H1 (cell line): ENCODE measurements at regions not wholly inside any gene's neighbourhood (a gene's known extent, or its start where the extent isn't known, plus 50 kb on each side); places are given as distances from the start of the nearest gene placed in this dataset.

Experiments
- CBX5 ChIP-seq: fragments of 300-800, 300-1000 bp; sonication (generic); IDR thresholded peaks from 2 replicates; pipeline ENCODE4 v1.7.1; 2016; ENCODE audit warnings: antibody characterized with exemption, low read length, low read depth
- CBX8 ChIP-seq: fragments of 300-800, 300-1000 bp; sonication (generic); IDR thresholded peaks from 2 replicates; pipeline ENCODE4 v1.7.1; 2016; ENCODE audit warnings: low read depth, low read length, borderline replicate concordance
- CEBPB ChIP-seq: IDR thresholded peaks from 2 replicates; pipeline ENCODE4 v1.6.1; 2012; ENCODE audit warnings: low read depth, low read length
- CHD2 ChIP-seq: IDR thresholded peaks from 2 replicates; pipeline ENCODE4 v1.6.1; 2012; ENCODE audit warnings: low read length, improper control_type of control experiment
- EZH2 ChIP-seq: fragments of 200-600 bp; sonication (generic); IDR thresholded peaks from 2 replicates; pipeline ENCODE4 v1.7.1; 2012; ENCODE audit warnings: low read depth, mild to moderate bottlenecking, moderate library complexity, low read length, inconsistent platforms; ENCODE audit not compliant: severe bottlenecking
- GABPA ChIP-seq: IDR thresholded peaks from 2 replicates; pipeline ENCODE4 v1.6.1; 2011; ENCODE audit warnings: mild to moderate bottlenecking, low read length, moderate library complexity, borderline replicate concordance; ENCODE audit not compliant: insufficient read depth
- KDM1A ChIP-seq: fragments of 200-600, 300-600 bp; sonication (generic); IDR thresholded peaks from 2 replicates; pipeline ENCODE4 v1.7.1; 2016; ENCODE audit warnings: mild to moderate bottlenecking, low read length, borderline replicate concordance
- POLR2A ChIP-seq, 2 experiments: IDR thresholded peaks; 1 replicate in 1 of 2; 2 replicates in 1 of 2; pipeline ENCODE4 v1.6.1; 2011; ENCODE audit warnings: low read depth in 2 of 2, low read length in 2 of 2, mild to moderate bottlenecking in 2 of 2; ENCODE audit errors: control extremely low read depth in 1 of 2
- RBBP5 ChIP-seq: IDR thresholded peaks from 2 replicates; pipeline ENCODE4 v1.7.1; 2012; ENCODE audit warnings: low read depth, mild to moderate bottlenecking, inconsistent platforms, low read length, moderate library complexity, borderline replicate concordance
- RFX5 ChIP-seq: IDR thresholded peaks from 2 replicates; pipeline ENCODE4 v1.6.1; 2011; ENCODE audit warnings: low read depth, low read length, improper control_type of control experiment, borderline replicate concordance
- TAF1 ChIP-seq: IDR thresholded peaks from 2 replicates; pipeline ENCODE4 v1.6.1; 2011; ENCODE audit warnings: mild to moderate bottlenecking, low read depth, low read length
- TCF12 ChIP-seq: IDR thresholded peaks from 2 replicates; pipeline ENCODE4 v1.6.1; 2011; ENCODE audit warnings: low read depth, mild to moderate bottlenecking, low read length
- YY1 ChIP-seq: IDR thresholded peaks from 2 replicates; pipeline ENCODE4 v1.6.1; 2011; ENCODE audit warnings: low read depth, mild to moderate bottlenecking, low read length
- TF ChIP-seq, protein P1 (sequence below), 3 experiments: IDR thresholded peaks; 1 replicate in 2 of 3; 2 replicates in 1 of 3; pipeline versions ENCODE4 v1.5.1 to v1.6.1; 2011; ENCODE audit warnings: low read length in 3 of 3, mild to moderate bottlenecking in 3 of 3, inconsistent platforms in 2 of 3, low read depth in 1 of 3, moderate library complexity in 1 of 3; ENCODE audit not compliant: insufficient read depth in 1 of 3; ENCODE audit errors: control extremely low read depth in 1 of 3

DNA sequence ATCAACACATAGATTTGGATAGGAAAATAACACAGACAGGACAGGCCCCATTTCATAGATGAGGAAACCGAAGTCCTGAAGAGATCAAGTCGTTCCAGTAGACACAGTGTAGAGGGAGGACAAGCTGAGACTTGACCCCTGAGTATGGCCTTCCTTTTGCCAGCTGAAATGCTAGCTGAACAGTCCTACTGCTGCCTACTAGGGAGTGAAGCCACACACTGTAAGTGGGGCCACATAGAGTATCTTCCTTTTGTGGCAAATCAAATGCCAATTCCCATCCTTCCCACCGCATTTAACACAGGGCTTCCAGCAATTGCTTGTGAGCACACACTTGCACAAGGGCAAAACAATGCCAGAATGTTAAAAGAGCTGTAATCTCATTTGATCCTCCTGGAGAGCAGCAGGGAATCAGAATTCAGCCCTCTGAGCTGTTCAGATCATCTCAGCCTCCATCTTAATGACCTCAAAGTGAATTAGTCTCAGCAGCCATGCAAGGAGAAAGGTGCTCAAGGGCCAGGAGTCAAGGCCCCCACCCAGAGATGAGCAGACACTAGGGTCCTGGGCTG lies 380.5 kb downstream of the EMP1 start:
- TF ChIP-seq, protein P1, sequence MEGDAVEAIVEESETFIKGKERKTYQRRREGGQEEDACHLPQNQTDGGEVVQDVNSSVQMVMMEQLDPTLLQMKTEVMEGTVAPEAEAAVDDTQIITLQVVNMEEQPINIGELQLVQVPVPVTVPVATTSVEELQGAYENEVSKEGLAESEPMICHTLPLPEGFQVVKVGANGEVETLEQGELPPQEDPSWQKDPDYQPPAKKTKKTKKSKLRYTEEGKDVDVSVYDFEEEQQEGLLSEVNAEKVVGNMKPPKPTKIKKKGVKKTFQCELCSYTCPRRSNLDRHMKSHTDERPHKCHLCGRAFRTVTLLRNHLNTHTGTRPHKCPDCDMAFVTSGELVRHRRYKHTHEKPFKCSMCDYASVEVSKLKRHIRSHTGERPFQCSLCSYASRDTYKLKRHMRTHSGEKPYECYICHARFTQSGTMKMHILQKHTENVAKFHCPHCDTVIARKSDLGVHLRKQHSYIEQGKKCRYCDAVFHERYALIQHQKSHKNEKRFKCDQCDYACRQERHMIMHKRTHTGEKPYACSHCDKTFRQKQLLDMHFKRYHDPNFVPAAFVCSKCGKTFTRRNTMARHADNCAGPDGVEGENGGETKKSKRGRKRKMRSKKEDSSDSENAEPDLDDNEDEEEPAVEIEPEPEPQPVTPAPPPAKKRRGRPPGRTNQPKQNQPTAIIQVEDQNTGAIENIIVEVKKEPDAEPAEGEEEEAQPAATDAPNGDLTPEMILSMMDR (IDR thresholded peaks at IDR 0.05; ENCODE audit: control extremely low read depth in 1 of 3, insufficient read depth in 1 of 3, low read depth in 1 of 3, low read length in 3 of 3): no peak
- TF ChIP-seq POLR2A (IDR thresholded peaks at IDR 0.05; ENCODE audit: control extremely low read depth in 1 of 2, low read depth in 2 of 2, low read length in 2 of 2) (no peak), CEBPB (no peak), TAF1 (no peak), CBX8 (no peak), EZH2 (no peak), RBBP5 (no peak), TCF12 (no peak), RFX5 (no peak), GABPA (no peak), KDM1A (no peak), CHD2 (no peak), YY1 (no peak), CBX5 (no peak)
